GM18508 (cell line): ENCODE measurements at regions not wholly inside any gene's neighbourhood (a gene's known extent, or its start where the extent isn't known, plus 50 kb on each side); places are given as distances from the start of the nearest gene placed in this dataset.
"Not testable (repeated sequence)": the region's sequence is repeated elsewhere in the genome, so short reads cannot be mapped to it uniquely, and the experiment has no call there.

Experiments
- ATAC-seq: cut with Tn5 transposase; IDR thresholded peaks from one replicate; pipeline ENCODE4 v1.9.1; 2021; ENCODE audit warnings: moderate number of reproducible peaks; ENCODE audit not compliant: insufficient read depth, unreplicated experiment

DNA sequence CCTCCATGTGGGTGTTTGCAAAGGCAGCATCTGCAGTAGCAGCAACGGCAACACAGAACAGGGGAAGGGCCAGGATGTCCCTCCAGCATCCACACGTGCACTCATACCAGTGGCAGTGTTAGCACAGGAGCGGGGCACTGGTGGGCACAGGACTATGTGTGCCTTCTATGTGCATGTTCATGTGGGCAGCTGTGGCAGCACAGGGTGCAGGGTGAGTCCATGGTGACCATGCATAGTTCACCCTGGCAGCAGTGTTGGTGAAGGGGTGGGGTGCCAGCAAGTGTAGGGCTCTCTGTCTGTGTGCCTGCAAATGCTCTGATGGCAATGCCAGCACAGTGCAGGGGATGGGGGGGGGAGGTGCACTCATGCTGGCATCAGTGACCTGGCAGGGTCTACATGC is 222.1 kb upstream of the SOX14 start:
- ATAC-seq = no peak

GRCh38 chr3:137554242-137554641 is 209.9 kb upstream of the SOX14 start:
- no peak for ATAC-seq

DNA sequence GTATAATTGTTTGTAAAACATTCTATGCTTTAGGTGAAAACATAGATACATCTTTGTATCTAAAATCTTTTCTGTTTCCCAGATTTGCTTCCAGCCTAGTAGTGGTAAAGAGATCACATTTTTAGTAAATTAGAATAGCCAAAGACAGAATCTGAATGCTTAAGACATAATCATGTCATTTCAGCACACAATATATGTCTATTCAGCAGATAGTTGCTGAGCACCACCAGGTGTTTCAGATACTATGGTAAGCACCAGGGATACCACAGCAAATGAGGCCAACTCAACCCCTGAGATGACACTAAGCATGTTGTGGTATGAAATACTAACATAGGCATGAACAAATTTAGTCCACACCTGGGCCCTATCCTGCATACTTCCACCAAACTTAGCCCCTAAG is 195.2 kb upstream of the SOX14 start:
- ATAC-seq = no peak

GRCh38 chr3:137572931-137573330 is 191.2 kb upstream of the SOX14 start:
- no peak for ATAC-seq

DNA sequence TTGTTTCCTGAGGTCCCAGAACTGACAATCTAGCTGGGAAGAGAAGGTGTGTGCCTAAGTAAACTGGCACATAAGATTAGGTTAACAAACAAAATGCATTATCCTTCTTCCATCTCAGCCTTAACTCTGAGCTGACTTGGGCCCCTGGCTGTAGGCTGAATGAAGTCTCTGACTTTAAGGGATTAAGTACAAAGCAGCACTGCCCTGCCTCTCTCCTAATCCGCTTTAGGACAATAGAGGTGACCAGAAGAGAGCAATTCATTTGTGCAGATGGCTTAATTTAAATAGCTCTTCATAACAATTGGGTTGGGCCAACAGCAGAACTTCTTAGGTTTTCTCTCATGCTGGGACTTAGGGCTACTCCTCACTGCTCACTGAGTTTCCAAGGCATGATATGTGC is 181.6 kb upstream of the SOX14 start:
- ATAC-seq = no peak

DNA sequence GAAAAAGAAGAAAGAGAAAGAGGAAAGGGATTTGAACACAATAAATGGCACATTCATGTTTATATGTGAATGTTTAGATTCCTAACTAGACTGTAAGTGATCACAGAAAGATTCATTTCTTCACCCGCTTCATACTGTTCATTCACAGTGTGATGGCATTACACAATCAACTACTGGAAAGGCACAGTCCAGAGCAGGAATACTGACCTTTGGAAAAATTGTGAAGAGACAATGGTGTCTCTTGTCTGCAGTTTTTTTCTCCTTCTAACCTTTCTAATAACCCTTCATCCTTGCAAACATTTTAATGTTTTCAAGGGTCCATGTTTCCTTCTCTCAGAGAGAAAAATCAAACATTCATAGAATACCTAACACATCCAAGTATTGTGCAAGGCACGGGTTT is 180.9 kb upstream of the SOX14 start:
- ATAC-seq = no peak

DNA sequence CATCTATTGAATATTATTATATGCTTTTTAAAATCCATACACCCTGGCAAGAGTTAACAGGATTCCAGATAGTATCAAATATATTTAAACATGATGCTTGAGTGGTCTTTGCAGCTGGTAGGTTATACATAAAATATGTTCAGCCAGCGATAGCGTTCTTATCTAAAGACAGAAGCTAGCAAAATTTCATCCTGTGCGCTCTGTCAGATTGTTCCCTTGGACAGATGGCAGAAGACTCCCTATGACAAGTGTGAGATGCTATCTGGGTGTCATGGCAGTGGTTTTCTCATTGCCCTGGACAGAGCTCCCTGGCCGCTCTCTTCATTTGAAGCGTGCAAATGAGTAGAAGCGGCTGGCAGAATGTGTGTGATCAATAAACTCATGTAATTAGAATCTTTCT is 175.2 kb upstream of the SOX14 start:
- ATAC-seq = no peak

DNA sequence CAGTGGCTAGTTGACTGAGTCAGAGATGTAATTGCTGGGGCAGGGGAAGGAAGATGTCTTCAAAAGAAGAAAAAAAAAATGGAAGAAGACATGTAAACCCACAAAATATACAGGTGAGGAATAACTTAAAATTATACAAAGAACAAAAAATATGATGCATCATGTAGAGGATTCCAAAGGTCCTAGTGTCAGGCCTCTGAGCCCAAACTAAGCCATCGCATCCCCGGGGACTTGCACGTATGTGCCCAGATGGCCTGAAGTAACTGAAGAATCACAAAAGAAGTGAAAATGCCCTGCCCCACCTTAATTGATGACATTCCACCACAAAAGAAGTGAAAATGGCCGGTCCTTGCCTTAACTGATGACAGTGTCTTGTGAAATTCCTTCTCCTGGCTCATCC is 168.7 kb upstream of the SOX14 start:
- ATAC-seq = not testable (repeated sequence)

GRCh38 chr3:137610723-137611122 is 153.4 kb upstream of the SOX14 start:
- ATAC-seq = no peak

GRCh38 chr3:137612291-137612690 is 151.8 kb upstream of the SOX14 start:
- no peak for ATAC-seq

DNA sequence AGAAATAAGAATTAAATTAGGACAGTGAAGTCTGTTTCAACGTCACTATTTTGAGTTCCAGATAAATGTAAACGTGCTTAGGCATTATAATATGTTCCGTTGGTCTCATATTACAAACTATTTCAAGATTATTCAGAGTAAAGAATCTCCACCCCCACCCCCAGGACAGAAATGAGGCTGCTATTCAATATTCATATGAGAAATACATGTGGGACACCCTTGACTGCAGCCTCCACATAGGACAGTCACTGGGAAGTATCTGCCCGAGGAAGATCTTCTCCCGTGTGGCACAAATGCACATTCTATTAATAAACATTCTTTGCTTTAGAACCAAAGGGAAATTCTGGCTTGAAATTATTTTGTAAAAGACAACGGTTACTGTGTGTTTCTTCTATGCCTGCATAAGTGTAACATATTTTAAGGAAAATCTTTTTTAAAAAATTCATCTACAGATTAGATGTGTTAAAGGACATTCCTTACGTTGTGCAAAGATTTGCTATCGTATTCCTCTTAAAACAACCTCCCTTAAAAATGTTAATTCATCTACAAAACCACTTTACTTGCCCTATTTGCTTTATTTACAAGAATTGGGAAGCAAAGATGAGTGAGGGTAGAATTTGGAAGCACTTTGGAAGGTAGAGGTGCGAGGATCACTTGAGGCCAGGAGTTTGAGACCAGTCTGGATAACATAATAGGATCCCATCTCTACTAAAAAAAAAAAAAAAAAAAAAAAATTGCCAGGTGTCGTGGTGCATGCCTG is 148.3 kb upstream of the SOX14 start:
- no peak for ATAC-seq

DNA sequence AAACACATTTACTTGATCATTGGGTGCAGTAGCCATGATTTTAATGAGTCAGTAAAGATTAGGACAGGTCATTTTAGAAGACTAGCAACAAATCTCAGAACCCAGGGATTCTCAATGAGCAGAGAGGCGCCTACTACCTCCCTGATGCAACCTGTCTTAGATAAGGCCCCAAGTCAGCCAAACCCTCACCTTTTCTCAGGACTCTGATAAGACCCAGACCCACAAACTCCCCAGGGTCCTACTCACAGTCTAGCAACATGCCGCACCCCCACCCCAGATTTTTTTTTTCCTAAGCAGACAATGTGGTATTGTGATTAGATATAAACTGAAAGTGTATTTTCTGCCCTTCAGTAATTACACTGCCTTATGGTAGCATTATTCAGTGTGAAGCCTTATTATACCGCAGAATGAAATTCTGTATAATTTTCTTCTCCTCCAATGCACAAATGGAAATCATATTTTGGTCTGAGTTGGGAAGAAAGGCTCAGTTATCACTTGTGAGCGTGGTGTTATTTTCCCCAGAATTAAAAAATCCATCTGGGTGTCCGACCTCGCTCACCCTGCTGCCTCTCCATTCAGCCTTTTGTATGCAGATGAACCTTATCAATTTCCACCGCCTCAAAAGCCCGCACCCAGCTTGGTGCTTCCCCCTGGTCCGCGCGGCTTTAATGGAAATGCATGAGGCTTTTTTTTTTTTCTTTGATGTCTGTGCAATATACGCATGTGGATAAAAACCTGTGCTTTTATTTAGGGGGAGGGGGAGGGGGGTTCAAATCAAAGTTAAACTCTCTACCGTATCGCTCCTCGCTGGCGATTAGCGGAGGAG is 122.0 kb upstream of the SOX14 start:
- ATAC-seq = no peak

- ATAC-seq = no peak
These were observed 121.3 kb upstream of the SOX14 start for GRCh38 chr3:137642831-137643230.

GRCh38 chr3:137647179-137647578 is 116.9 kb upstream of the SOX14 start:
- ATAC-seq = no peak

- no peak for ATAC-seq
These were observed 94.5 kb upstream of the SOX14 start for GRCh38 chr3:137669519-137670060.

- ATAC-seq = no peak
These were observed 76.8 kb upstream of the SOX14 start for GRCh38 chr3:137687181-137687879.

DNA sequence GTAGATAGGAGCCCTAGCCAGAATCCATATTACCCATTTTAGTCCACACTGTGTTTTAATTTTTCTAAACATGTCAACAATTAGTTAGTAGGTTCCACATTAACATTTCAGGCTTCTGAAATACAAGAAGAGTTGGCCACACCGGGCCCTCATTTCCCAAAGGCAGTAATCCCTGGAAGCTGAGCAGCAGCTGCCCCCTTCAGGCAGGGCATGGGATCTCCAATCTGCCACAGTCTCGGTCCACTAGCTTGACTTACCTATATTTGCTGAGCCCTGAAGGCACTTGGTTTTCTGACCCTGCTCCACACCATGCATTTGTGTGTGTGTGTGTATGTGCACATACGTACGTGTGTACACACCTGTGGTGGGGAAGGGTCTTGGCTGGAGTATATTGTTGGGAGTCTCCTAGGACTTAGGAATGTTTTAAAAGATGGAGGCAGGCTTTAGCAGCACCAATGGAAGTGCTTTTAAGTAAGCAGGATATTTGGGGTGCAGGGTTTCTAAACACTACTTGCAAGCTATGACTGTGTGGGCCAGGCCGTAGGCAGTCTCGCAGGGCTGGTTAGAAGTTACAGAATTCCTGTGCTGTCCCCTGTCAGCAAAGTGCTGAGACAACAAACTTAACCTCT is 71.2 kb upstream of the SOX14 start:
- ATAC-seq = no peak

DNA sequence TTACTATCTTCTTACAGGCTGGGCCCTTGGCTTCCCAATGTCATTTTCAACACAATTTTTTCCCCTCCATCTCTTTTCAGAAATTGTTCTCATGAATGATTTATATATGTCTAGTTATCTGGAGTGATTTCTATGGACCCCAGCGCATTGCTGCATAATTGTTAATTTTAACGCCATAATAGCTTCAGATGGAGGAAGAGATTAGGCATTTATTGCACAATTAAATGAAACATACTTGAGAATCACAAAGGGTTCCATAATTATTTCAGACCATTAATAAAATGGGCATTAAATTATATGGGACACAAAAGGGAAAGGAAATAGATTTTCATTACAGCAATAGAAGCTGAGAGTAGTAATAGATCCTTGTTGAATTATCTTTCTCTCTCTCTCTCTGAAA is 70.3 kb upstream of the SOX14 start:
- no peak for ATAC-seq

DNA sequence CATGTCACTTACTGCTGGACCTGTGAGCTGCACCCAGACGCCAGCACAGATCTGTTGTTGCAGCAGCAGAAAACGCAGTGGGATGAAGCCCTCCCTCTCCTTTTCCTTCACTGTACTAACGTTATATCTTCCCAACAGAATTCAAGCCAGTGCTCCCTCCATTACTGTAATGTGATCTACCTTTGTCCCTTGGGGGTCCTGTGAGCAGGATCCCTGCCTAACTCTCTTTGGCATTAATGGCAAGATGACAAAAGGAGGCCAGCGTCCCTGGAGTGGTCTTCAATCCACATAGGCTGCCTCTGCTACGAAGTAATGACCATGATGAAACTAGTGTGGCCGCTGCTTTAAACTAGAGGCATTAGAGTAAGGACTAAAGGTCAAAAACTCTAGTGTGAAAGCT is 69.3 kb upstream of the SOX14 start:
- no peak for ATAC-seq

DNA sequence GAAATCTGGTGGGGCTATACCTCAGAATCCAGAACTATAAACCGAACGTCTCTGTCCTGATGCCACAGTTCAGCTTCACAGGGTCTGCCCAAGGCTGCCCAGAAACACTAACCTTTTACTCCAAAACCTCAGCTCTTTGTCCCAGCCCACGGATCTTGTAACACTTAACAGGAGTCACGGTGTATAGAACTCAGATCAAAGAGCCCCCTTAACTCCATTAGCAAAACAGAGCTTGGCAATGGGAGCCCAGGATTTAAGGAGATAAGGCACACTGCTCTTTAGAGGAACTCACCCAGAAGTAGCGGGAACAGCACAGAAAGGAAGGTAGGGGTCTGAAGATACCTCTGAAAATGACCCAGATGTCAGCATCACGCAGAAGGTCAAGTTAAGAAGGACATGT is 68.8 kb upstream of the SOX14 start:
- ATAC-seq = no peak
